Naive thymus-derived CD4-positive, alpha-beta T cell (primary cell): ENCODE measurements at regions not wholly inside any gene's neighbourhood (a gene's known extent, or its start where the extent isn't known, plus 50 kb on each side); places are given as distances from the start of the nearest gene placed in this dataset. TPM values are rescaled to one million over a fixed set of nuclear protein-coding genes. Genes with fewer than 3 reads are reported as not detected.

ENCODE experiments used
- microRNA-seq: library from miRNA; unstranded; fragments of <30 nt; microRNA quantifications from one replicate; pipeline ENCODE4 v1.2.0, GENCODE V29; 2022; ENCODE audit warnings: borderline microRNAs expressed

Small RNAs in the stretch of these regions (microRNA-seq; reads per million reads assigned to microRNA genes)
- not detected for gene MIR6817
